ENCODE measurements at regions not wholly inside any gene's neighbourhood (a gene's known extent, or its start where the extent isn't known, plus 50 kb on each side); places are given as distances from the start of the nearest gene placed in this dataset.

DNA sequence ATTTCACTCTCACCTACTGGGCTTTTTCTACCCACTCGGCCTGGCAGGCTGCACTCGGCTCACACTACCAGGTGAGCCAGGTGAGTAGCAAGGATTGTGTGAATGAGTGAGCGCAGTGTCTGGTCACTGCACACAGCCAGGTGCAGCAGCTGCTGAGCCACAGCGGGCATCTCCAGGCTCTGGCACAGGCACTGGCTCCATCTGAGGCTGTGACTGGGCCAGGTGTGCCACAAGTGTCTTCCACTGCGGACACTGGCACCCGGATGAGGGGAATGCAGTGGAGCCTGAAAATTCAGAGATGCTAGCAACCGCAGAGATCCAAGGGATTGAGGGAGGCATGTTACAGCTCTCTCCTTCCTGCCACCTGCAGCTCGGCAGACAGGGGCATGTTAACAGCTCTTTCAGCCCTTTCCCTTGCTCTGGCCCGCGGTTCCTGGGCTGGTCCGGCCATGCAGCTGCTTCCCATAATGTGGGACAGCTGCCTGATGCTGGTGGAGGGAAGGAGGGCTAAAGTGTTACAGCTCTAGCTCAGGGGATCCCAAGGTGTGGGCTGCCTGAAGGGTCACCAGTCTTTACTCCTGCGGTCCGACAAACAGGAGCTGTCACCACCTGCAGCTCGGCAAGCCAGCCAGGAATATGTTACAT is 1038.3 kb downstream of the AMY1C start:
- TF ChIP-seq CTCF (IDR thresholded peaks at IDR 0.05; ENCODE audit: low read depth, low read length), result no peak
- no peaks in the 10 kb centered on the region for H3K9me3 ChIP-seq (ENCODE audit: severe bottlenecking)
- H3K27me3 ChIP-seq (ENCODE audit: insufficient read depth, low read depth, severe bottlenecking), result no peaks in the 10 kb centered on the region
- H3K4me3 ChIP-seq (ENCODE audit: low read depth, low read length), result no peak overlapping the region
- H3K36me3 ChIP-seq, result no peaks in the 10 kb centered on the region
- DNase-seq, result no peak
- H3K27ac ChIP-seq, result no peak overlapping the region

DNA sequence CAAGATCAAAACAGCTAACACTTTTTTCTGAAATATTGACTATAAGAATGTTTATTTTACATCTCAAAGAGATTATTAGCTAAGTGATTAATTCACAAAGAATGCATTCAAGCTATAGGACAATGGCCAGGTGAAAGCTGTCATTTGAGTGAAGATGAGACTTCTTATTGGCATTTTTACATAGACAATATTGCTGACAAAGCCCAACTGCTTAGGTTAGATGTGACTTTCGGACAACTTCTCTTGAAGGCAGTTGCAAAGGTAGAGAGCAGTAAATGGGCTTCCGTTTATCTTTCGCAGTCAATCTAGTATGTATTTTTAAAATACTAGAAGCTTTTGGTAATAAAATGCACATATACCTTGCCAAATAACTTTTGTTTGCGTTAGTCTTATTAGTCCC is 1041.3 kb downstream of the AMY1C start:
- no peaks in the 10 kb centered on the region for H3K36me3 ChIP-seq
- H3K9me3 ChIP-seq (ENCODE audit: severe bottlenecking), result no peaks in the 10 kb centered on the region
- no peak overlapping the region for H3K4me3 ChIP-seq (ENCODE audit: low read depth, low read length)
- no peak overlapping the region for H3K27ac ChIP-seq
- no peak for DNase-seq
- no peak for TF ChIP-seq CTCF (IDR thresholded peaks at IDR 0.05; ENCODE audit: low read depth, low read length)
- no peaks in the 10 kb centered on the region for H3K27me3 ChIP-seq (ENCODE audit: insufficient read depth, low read depth, severe bottlenecking)

GRCh38 chr1:104794035-104794434 is 1044.3 kb downstream of the AMY1C start:
- H3K27me3 ChIP-seq (ENCODE audit: insufficient read depth, low read depth, severe bottlenecking), result no peaks in the 10 kb centered on the region
- H3K9me3 ChIP-seq (ENCODE audit: severe bottlenecking), result no peaks in the 10 kb centered on the region
- no peak for DNase-seq
- H3K4me3 ChIP-seq (ENCODE audit: low read depth, low read length), result no peak overlapping the region
- H3K36me3 ChIP-seq, result no peaks in the 10 kb centered on the region
- no peak overlapping the region for H3K27ac ChIP-seq
- TF ChIP-seq CTCF (IDR thresholded peaks at IDR 0.05; ENCODE audit: low read depth, low read length), result no peak

- DNase-seq, result no peak
- TF ChIP-seq CTCF (IDR thresholded peaks at IDR 0.05; ENCODE audit: low read depth, low read length), result no peak
- no peaks in the 10 kb centered on the region for H3K36me3 ChIP-seq
- no peak overlapping the region for H3K27ac ChIP-seq
- H3K9me3 ChIP-seq (ENCODE audit: severe bottlenecking), result no peaks in the 10 kb centered on the region
- H3K4me3 ChIP-seq (ENCODE audit: low read depth, low read length), result no peak overlapping the region
- no peaks in the 10 kb centered on the region for H3K27me3 ChIP-seq (ENCODE audit: insufficient read depth, low read depth, severe bottlenecking)
These were observed 1046.2 kb downstream of the AMY1C start for GRCh38 chr1:104795931-104796330.

GRCh38 chr1:104797982-104798381 is 1048.3 kb downstream of the AMY1C start:
- Histone ChIP-seq H3K27ac (no peak overlapping the region), H3K4me3 (ENCODE audit: low read depth, low read length) (no peak overlapping the region)
- TF ChIP-seq CTCF (IDR thresholded peaks at IDR 0.05; ENCODE audit: low read depth, low read length), result no peak

GRCh38 chr1:104801344-104801743 is 1051.6 kb downstream of the AMY1C start:
- Histone ChIP-seq H3K9me3 (ENCODE audit: severe bottlenecking) (no peaks in the 10 kb centered on the region), H3K27me3 (ENCODE audit: insufficient read depth, low read depth, severe bottlenecking) (no peaks in the 10 kb centered on the region), H3K36me3 (no peaks in the 10 kb centered on the region), H3K27ac (no peak overlapping the region), H3K4me3 (ENCODE audit: low read depth, low read length) (no peak overlapping the region)
- no peak for DNase-seq
- no peak for TF ChIP-seq CTCF (IDR thresholded peaks at IDR 0.05; ENCODE audit: low read depth, low read length)

More at GRCh38 chr1:104797982-104798381, 1048.3 kb downstream of the AMY1C start:
- Histone ChIP-seq H3K36me3 (no peaks in the 10 kb centered on the region), H3K27me3 (ENCODE audit: insufficient read depth, low read depth, severe bottlenecking) (no peaks in the 10 kb centered on the region), H3K9me3 (ENCODE audit: severe bottlenecking) (no peaks in the 10 kb centered on the region)
- DNase-seq, result no peak

Data from WERI-Rb-1 (cell line).